HCT116 (cell line): ENCODE measurements at regions not wholly inside any gene's neighbourhood (a gene's known extent, or its start where the extent isn't known, plus 50 kb on each side); places are given as distances from the start of the nearest gene placed in this dataset.

Experiments used
- EGR1 ChIP-seq: IDR thresholded peaks from 2 replicates; pipeline ENCODE4 v1.6.1; 2012; ENCODE audit warnings: low read depth
- EZH2phosphoT487 ChIP-seq: fragments of 200-600 bp; IDR thresholded peaks from 2 replicates; pipeline ENCODE4 v1.6.1; 2018; ENCODE audit warnings: antibody characterized with exemption, borderline replicate concordance
- POLR2A ChIP-seq: IDR thresholded peaks from 2 replicates; pipeline ENCODE4 v1.7.0; 2011; ENCODE audit warnings: borderline replicate concordance; ENCODE audit not compliant: insufficient read depth, insufficient read length; ENCODE audit errors: extremely low read depth
- POLR2AphosphoS5 ChIP-seq: IDR thresholded peaks from 2 replicates; pipeline ENCODE4 v1.6.1; 2011; ENCODE audit warnings: mild to moderate bottlenecking, low read depth, low read length, moderate library complexity
- REST ChIP-seq: IDR thresholded peaks from 2 replicates; pipeline ENCODE4 v1.6.1; 2012; ENCODE audit warnings: low read depth
- SIN3A ChIP-seq: IDR thresholded peaks from 2 replicates; pipeline ENCODE4 v1.6.1; 2012; ENCODE audit warnings: low read depth
- SP1 ChIP-seq: IDR thresholded peaks from 2 replicates; pipeline ENCODE4 v1.6.1; 2012; ENCODE audit warnings: low read depth
- ZFX ChIP-seq: fragments of 450-650 bp; IDR thresholded peaks from 2 replicates; pipeline ENCODE4 v1.6.1; 2017
- TF ChIP-seq, protein P1 (sequence below), 3 experiments: fragments of 200-600 bp in 1 of 3; sonication (generic) in 1 of 3; IDR thresholded peaks in 2 of 3; conservative IDR thresholded peaks in 1 of 3; 2 replicates each; pipeline ENCODE4 v1.5.1; 2012 to 2017; ENCODE audit warnings: low read depth in 2 of 3, low read length in 2 of 3, antibody characterized with exemption in 1 of 3, borderline replicate concordance in 1 of 3, control low read depth in 1 of 3, mild to moderate bottlenecking in 1 of 3, mixed read lengths in 1 of 3, mixed run types in 1 of 3, moderate library complexity in 1 of 3; ENCODE audit not compliant: insufficient read depth in 1 of 3
- TF ChIP-seq, protein P2 (sequence below): IDR thresholded peaks from 2 replicates; pipeline ENCODE4 v1.6.1; 2012

DNA sequence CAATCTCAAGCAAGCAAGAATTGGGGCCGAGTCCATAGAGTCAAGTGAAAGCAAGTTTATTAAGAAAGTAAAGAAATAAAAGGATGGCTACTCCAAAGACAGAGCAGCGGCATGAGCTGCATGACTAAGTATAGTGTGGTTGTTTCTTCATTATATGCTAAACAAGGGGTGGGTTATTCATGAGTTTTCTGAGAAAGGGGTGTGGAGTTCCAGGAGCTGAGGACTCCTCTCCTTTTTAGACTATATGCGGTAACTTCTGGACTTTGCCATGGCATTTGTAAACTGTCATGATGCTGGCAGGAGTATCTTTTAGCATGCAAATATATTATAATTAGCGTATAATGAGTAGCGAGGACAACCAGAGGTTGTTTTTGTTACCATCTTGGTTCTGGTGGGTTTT is 819.9 kb downstream of the KCNJ2 start:
- TF ChIP-seq POLR2A (no peak), SP1 (no peak), EZH2phosphoT487 (no peak), SIN3A (no peak), EGR1 (no peak), REST (no peak), POLR2AphosphoS5 (no peak), ZFX (no peak)
- TF ChIP-seq, protein P1, sequence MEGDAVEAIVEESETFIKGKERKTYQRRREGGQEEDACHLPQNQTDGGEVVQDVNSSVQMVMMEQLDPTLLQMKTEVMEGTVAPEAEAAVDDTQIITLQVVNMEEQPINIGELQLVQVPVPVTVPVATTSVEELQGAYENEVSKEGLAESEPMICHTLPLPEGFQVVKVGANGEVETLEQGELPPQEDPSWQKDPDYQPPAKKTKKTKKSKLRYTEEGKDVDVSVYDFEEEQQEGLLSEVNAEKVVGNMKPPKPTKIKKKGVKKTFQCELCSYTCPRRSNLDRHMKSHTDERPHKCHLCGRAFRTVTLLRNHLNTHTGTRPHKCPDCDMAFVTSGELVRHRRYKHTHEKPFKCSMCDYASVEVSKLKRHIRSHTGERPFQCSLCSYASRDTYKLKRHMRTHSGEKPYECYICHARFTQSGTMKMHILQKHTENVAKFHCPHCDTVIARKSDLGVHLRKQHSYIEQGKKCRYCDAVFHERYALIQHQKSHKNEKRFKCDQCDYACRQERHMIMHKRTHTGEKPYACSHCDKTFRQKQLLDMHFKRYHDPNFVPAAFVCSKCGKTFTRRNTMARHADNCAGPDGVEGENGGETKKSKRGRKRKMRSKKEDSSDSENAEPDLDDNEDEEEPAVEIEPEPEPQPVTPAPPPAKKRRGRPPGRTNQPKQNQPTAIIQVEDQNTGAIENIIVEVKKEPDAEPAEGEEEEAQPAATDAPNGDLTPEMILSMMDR (IDR thresholded peaks at IDR 0.05 in 2 of 3, conservative IDR thresholded peaks at IDR 0.05 in 1 of 3; ENCODE audit: borderline replicate concordance in 1 of 3, insufficient read depth in 1 of 3, low read depth in 2 of 3, low read length in 2 of 3), result no peak
- TF ChIP-seq, protein P2, sequence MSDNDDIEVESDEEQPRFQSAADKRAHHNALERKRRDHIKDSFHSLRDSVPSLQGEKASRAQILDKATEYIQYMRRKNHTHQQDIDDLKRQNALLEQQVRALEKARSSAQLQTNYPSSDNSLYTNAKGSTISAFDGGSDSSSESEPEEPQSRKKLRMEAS, result no peak
